ENCODE measurements at regions not wholly inside any gene's neighbourhood (a gene's known extent, or its start where the extent isn't known, plus 50 kb on each side); places are given as distances from the start of the nearest gene placed in this dataset.

DNA sequence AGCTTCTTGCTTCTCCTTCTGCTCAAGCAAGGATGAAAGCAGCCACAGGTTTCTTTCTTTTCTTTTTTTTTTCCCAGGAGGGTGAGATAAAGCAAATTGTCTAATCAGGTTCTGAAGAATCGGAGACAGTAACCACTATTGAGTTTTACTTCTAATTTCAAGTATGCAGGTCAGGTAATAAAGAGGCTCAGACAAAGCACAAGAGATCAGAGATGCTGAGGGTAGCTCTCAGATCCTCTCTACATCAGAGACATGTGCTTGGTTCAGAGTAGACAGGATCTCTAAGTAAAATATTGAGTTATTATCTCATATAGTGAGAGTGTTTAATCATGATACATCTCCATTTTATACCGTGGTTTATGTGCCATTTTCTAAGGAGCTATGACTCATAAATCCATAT, 168.5 kb downstream of the NFKBIZ start:
- Histone ChIP-seq H3K36me3 (no peaks in the 10 kb centered on the region), H3K27ac (no peak overlapping the region), H3K27me3 (ENCODE audit: insufficient read depth, low read depth, severe bottlenecking) (peaks cover 9% of the 10 kb centered on the region), H3K9me3 (ENCODE audit: severe bottlenecking) (no peaks in the 10 kb centered on the region), H3K4me3 (ENCODE audit: low read depth, low read length) (no peak overlapping the region)
- no peak for DNase-seq
- TF ChIP-seq, protein P1, sequence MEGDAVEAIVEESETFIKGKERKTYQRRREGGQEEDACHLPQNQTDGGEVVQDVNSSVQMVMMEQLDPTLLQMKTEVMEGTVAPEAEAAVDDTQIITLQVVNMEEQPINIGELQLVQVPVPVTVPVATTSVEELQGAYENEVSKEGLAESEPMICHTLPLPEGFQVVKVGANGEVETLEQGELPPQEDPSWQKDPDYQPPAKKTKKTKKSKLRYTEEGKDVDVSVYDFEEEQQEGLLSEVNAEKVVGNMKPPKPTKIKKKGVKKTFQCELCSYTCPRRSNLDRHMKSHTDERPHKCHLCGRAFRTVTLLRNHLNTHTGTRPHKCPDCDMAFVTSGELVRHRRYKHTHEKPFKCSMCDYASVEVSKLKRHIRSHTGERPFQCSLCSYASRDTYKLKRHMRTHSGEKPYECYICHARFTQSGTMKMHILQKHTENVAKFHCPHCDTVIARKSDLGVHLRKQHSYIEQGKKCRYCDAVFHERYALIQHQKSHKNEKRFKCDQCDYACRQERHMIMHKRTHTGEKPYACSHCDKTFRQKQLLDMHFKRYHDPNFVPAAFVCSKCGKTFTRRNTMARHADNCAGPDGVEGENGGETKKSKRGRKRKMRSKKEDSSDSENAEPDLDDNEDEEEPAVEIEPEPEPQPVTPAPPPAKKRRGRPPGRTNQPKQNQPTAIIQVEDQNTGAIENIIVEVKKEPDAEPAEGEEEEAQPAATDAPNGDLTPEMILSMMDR (IDR thresholded peaks at IDR 0.05; ENCODE audit: low read depth, low read length): no peak

DNA sequence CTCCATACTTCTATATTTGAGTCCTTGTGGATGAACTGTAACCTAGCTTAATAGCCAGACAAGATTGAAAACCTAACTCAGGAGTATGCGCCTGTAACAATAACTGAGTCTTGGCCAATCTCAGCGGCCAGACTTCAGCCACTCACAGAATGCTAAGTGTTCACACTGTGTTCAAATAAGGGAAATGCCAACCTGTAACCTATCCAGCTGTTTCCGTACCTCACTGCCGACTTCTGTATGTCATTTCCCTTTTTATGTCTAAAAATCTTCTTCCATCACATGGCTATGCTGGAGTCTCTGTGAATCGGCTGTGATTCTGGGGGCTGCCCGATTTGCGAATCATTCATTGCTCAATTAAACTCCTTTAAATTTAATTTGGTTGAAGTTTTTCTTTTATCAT, 169.2 kb downstream of the NFKBIZ start:
- Histone ChIP-seq H3K36me3 (no peaks in the 10 kb centered on the region), H3K27me3 (ENCODE audit: insufficient read depth, low read depth, severe bottlenecking) (peaks cover 9% of the 10 kb centered on the region), H3K27ac (no peak overlapping the region), H3K9me3 (ENCODE audit: severe bottlenecking) (no peaks in the 10 kb centered on the region), H3K4me3 (ENCODE audit: low read depth, low read length) (no peak overlapping the region)
- no peak for DNase-seq
- TF ChIP-seq, protein P1 (IDR thresholded peaks at IDR 0.05; ENCODE audit: low read depth, low read length): no peak

DNA sequence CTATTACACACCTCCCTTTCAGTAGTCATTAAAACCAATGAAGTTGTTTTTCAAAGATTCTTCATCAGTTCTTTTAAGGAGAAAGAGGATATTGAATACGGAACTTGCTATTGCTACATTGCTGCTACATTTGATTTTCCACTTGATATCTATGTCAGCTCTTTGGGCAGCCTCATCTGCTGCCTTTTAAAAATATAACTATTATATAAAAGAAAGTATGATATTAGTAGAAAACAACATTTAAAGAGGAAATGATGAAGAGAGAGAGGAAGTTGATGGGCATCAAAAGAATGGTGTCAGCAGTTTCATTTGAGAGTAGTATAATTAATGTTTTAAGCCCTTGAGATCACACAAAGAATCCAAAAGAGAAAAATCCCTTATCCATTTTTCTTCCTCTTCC, 171.4 kb downstream of the NFKBIZ start:
- H3K27me3 ChIP-seq (ENCODE audit: insufficient read depth, low read depth, severe bottlenecking): peaks cover 9% of the 10 kb centered on the region
- TF ChIP-seq, protein P1 (IDR thresholded peaks at IDR 0.05; ENCODE audit: low read depth, low read length): no peak
- DNase-seq: no peak
- no peaks in the 10 kb centered on the region for H3K9me3 ChIP-seq (ENCODE audit: severe bottlenecking)
- H3K4me3 ChIP-seq (ENCODE audit: low read depth, low read length): no peak overlapping the region
- H3K27ac ChIP-seq: no peak overlapping the region
- no peaks in the 10 kb centered on the region for H3K36me3 ChIP-seq

DNA sequence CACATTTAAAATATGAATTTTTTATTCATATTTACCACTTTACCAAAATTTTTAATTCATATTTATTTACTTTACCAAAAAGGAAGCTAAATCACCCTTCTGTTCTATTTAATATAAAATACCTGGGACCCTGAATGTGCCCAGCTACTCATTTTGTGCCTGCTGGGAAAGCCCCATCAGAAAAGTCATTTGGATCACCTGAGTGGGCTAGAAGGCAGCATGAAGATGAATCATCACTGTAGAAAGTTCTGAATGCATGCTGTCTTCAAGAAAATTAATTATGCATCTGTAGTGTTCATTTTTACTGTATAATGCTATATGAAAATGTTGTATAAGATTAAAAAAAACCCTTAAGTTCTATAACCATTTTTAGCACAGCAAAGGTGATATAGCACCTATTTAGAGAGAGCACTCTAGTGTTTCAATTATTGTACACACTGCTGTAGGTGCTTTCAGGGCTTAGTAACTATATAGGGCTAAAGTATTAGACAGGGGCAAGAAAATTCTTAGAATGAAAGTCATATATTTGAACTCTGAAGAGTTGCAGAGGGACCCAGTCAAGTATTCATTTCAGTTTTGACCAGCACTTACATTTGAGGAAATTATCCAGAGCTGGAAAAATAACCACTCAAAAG, 175.1 kb downstream of the NFKBIZ start:
- Histone ChIP-seq H3K27me3 (ENCODE audit: insufficient read depth, low read depth, severe bottlenecking) (peaks cover 5% of the 10 kb centered on the region), H3K9me3 (ENCODE audit: severe bottlenecking) (no peaks in the 10 kb centered on the region), H3K4me3 (ENCODE audit: low read depth, low read length) (no peak overlapping the region), H3K36me3 (no peaks in the 10 kb centered on the region), H3K27ac (no peak overlapping the region)
- DNase-seq: no peak
- TF ChIP-seq, protein P1 (IDR thresholded peaks at IDR 0.05; ENCODE audit: low read depth, low read length): no peak

DNA sequence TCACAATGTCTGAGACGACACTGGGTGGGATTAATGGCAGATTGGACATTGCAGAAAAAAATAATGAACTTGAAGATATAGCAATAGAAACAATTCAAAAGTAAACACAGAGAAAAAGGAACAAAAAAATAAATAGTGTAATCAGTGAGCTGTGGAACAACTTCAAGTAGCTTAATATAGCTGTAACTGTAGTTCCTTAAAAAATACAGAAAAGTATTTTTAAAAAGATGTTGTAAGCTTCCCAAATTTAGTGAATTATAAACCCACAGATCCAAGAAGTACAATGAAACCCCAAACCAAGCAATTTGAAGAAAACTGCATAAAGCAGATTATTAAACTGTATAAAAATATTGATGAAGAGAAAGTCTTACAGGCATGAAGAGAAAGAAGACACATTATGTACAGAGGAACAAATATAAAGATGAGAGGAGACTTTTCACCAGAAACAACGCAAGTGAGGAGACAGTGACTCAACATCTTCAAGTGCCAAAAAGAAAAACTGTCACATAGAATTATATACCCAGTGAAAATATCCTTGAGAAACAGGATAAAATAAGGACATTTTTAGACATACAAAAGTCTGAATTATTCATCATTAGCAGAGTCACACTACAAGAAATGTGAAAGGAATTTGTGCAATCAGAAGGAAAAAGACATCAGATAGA, 176.4 kb downstream of the NFKBIZ start:
- Histone ChIP-seq H3K9me3 (ENCODE audit: severe bottlenecking) (no peaks in the 10 kb centered on the region), H3K27me3 (ENCODE audit: insufficient read depth, low read depth, severe bottlenecking) (peaks cover 5% of the 10 kb centered on the region), H3K27ac (no peak overlapping the region), H3K4me3 (ENCODE audit: low read depth, low read length) (no peak overlapping the region), H3K36me3 (no peaks in the 10 kb centered on the region)
- no peak for DNase-seq
- TF ChIP-seq, protein P1 (IDR thresholded peaks at IDR 0.05; ENCODE audit: low read depth, low read length): no peak
